ENCODE measurements at regions not wholly inside any gene's neighbourhood (a gene's known extent, or its start where the extent isn't known, plus 50 kb on each side); places are given as distances from the start of the nearest gene placed in this dataset.

DNA sequence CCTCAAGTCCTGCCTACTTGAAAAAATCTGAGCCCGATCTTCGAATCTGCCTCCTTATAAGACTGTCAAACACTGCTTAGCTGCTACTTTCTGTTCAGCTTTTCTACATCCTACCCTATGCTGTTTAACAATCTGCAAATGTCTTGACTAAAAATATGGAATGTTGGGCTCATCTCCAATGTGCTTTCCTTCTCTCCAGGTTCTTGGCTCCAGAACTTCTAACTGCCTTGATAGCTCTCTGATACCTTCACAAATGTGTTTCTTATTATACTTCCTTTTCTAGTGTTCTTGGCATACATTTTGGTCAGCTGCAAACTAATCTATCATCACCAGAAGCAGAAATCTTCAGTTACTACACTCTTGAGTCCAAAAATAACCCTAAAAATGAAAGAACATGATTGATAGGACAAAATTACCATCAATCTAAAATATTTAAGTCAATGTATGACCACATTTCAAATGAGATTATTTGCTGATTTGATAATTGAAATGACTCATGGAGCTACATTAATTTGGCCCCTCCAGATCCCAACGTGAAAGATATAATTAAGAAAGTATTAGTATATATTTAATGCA is 372.3 kb upstream of the MON1B start:
- DNase-seq: no peak

DNA sequence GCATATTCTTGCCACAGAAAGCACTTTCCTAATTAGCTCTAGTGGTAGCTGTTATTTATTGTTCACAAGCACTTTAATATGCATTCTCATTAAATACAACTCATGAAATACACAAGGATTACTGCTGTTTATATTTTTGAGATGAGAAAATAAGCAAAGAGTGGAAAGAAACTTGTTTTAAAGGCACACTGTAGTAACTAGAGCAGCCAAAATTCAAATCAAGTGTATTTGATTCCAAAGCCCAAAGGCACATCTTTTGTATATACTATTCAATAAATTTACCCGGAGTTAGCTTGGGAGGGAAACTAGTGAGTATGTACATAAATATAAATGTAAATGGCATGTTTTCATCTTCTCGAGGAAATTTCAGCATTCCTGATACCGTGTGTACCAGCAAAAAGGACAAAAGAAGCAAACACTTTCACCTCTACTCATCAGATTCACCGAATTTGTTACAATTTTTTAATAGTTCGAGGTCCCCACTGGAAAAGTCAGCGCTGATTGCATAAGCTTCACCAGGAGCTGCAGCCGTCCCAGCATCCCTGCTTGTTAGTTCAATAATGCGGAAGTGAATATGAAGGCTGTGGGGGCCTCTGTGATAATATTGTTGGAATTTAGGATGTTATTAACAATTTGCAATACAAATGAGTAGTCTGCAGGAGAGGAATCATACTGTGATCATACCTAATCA is 371.6 kb upstream of the MON1B start:
- DNase-seq: no peak

DNA sequence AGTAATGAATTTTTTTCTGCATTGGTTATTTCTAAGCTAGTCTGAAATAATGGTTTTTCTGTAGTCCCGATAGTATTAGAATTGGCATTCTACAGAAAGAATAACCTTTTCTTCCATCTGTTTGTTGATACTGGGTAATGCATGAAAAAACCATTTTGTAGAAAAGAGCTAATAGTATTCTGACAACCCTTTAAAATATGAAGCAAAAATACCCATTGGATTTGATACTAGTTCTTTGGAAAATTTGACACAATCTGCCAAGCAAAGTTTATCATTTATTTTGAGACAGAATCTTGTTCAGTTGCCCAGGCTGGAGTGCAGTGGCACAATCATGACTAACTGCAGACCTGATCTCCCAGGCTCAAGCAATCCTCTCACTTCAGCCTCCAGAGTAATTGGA is 366.8 kb upstream of the MON1B start:
- no peak for DNase-seq

DNA sequence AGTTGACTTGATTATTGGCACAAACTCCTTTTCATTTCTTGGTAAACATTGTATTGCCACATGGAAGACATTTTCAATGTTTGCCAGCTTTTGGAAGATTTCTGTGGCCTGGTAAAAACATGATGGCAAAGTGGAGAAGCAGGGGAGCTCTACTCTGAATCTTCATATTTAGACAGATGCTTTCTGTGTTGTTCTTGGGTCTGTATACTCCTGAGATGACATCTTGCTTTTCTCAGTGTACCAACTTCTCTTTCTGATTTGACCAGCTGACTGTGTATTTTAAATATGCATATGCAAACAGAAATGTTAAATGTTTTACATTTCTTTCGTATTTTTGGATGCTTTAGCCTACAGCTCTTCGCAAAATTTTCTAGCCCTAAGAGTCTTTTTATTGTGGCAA is 366.2 kb upstream of the MON1B start:
- no peak for DNase-seq

DNA sequence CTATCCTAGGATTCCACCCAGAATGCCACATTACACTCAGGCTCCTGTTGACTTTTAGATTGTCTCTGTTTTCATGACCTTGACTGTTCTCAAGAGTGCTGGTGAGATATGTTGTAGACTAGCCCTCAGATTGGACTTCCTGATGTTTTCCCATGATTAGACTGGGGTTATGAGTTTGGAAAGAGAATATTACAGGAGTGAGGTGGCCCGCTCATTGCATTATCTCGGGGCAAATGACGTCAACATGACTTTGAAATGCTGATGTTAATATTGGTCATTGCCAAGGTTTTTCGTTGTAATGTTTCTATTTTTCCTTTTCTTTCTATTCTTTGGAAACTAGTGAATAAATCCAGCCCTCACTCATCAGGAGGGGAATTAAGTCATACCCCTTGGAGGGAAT is 355.7 kb upstream of the MON1B start:
- no peak for DNase-seq

DNA sequence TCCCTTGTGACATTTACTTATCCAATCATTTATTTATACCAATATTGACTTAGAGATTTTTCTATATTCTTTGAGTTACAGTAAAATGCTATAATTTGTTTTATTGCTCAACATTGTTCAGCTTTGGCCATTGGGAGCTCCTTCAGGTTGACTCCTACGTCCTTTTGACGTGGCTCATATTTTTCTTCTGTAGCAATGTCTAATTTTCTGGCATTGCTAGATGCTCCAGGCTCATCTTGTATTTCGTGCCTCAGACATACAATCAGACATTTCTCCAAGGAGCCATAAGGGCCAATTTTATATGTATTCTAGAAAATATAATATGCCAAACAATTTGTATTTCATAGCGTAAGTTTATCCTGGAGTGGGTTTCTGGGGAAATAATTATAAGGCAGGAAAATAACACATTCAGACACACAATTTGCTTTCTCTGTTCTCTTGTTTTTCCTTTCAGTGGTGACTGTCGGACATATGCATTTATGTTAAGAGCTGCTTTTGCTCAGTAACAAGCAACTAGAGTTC is 355.1 kb upstream of the MON1B start:
- DNase-seq: no peak

DNA sequence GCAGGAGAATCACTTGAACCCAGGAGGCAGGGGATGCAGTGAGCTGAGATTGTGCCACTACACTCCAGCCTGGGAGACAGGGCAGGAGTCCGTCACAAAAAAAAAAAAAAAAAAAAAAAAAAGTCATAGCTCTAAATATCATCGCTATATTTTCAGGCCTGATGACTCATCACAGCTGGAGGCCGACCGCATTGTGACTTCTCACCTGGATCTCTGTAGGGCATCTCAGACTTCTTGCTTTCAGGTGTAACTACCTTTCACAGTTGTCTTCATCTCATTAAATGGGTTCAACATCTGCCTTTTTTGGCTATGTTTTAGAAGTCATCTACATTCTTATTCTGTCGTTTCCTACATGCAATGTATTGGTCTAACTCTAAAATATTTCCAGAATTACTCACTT is 353.1 kb upstream of the MON1B start:
- peak in 2 of 3 experiments; percentile 3 to 21 for DNase-seq

DNA sequence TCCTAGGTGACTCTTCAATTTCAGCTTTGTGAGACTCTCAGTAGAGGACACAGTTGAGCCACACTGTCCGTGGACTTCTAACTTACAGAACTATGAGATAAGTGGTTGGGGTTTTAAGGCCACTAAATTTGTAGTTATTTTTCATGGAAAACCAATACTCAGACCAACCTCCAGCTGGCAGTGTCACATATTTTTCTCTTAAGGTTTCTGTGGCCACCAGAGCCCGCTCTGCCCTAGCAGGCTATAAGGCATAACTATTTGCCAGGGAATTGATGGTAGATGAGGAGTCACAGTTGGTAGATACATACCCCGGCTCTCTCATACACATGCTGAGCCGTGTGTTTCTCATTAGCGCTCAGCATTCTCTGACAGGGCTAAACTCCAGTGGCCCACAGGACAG is 336.8 kb upstream of the MON1B start:
- peak in 1 of 3 experiments; percentile 3 for DNase-seq

DNA sequence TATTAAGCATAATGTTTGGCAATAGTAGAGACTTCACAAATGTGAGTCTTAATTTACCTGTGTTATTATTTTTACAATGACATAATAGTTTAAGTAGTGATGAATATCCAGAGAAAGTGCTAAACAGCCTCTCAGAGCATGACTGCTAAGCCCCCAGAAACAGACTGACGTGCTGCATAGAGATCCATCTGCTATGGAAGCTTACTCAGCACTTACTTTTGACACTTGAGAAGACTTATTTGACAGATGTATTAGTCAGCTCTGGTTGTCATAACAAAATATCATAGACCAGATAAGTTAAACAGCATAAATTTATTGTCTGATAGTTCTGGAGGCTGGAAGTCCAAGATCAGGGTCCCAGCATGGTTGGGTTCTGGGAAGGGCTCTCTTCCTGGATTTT is 334.9 kb upstream of the MON1B start:
- DNase-seq: no peak

DNA sequence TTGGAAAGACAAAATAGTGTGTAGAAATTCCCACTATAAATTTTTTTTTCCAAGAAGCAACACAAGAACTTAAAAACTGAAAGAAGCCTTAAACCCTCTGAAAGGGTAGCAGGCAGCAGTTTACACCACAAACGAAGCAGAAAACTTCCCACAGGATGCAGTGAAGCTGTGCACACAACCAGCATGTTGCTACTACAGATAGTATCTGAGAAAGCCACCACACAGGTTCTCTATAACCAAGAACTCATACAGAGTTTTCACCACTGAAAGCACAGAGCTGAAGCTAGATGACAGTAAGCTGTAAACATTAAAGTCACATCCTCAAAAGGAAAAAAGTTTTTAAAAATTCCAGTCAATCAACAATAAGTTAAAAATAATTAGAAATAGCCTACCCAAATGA is 333.6 kb upstream of the MON1B start:
- DNase-seq: no peak

DNA sequence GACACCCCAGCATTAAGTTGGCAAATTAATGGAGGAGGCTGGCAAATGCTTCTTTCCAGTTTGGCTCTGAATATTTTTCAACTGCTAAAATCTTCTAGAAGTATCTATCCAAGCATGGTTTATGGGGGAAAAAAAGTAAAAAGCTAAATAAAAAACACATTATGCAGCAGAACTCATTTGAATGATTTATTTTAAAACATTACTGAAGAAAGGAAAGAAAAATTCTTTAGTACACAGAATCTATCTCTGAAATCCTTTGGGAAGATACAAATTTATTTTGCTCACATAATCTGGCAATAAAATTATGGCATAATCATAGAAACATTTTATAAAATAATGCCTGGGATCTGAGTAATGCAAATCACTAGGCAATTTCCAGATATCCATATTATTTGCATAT is 328.1 kb upstream of the MON1B start:
- no peak for DNase-seq

DNA sequence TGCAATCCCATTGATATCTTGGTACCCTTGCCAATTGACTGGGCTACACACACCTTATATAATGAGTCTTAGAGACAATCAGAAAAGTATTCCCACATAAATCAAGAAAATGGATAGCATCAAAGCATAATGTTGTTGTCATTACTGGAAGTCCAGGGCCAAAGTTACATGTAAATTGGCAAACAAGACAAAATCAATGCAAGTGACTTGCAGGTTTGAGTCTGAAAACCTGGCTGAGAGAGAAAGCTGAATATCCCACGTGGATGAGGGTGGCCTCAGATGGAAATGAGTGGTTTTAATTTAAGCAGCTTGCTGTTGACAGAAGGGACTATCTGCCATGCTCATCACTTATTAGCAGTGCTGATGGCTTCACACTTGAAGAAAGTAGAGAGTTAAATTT is 324.0 kb upstream of the MON1B start:
- no peak for DNase-seq

DNA sequence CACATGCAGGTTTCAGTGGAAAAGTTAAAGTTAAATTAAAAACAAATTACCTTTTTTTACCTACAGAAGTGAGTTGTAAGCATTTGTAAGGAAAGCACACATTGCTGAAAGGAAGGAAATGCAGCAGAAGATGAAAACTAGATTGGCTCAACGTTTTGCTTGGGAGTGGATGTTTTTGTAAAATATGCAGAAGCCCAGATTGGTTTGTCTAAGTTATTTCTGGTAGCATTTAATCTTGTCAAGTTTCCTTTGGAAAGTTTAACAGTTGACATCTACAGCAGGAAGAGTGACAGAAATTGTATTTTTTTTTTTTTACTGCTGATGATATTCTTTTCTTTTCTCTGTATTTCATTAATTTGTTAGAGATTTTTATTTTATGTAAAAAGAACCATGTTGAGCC is 315.1 kb upstream of the MON1B start:
- no peak for DNase-seq

DNA sequence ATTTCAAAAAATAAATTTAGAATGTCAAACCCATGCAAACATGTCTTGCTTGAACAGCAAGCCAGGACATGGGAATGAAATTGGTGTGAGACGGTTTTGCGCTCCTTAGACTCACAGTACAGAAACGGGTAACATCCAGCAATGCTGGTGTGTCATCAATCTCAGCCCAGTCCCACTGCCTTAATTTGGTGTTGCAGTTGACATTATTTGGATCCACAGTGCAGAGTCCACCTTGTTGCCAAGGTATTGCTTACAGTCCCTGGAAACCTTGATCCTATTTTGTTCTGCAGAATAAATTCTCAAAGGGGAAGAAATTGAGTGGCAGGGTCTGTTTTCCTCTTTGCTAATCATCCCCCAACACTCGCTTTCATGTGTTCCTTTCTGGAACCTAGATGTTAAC is 311.6 kb upstream of the MON1B start:
- no peak for DNase-seq

DNA sequence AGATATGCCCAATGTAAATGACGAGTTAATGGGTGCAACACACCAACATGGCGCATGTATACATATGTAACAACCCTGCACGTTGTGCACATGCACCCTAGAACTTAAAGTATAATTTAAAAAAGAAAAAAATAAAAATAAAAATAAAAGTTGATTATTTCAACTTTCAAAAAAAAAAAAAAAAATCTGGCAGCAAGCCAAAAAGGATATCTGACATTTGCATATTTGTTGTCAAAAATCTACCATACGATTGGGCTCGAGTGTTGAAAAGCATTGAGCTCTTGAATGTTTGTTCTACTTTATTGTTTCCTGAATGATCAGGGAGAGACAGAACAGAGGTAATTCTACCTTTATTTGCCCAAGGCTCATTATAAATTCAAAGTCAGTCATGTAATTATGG is 310.5 kb upstream of the MON1B start:
- DNase-seq: peak in 2 of 3 experiments; percentile 28 to 99

DNA sequence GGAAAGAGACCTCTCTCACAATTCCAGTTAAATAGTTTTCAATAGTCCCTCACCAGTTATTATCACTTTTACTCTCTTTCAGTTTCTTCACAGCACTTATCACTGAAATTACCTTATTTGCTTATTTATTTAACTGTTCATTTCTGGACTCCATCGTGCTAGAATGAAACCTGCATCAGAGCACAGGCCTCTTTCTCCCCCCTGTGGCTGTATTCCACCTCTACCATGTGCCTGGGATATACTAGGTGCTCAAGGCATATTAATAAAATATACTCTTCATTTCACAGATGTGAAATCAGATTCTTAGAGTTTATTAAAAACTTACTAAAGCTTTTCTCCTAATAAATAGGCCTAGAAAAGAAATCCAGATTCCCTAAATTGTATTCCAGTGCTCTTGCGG is 308.9 kb upstream of the MON1B start:
- DNase-seq: no peak

DNA sequence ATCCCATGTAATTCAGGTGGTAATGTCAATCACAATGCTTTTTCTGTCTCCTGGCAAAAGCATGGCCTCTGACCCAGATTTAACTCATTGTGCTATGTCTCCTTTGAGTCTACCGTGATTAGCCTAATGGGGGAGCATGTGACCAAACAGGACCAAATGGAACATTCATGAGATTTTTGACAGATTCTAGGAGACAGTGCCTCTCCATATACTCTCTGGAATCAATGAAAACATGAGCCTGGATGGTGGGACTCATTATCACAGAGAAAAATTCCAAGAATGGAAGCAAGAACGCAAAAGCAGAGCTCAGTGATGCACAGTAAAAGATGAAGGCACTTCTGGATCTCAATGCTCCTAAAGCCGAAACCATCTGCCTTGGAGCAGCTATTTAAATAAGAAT is 307.9 kb upstream of the MON1B start:
- DNase-seq: no peak

DNA sequence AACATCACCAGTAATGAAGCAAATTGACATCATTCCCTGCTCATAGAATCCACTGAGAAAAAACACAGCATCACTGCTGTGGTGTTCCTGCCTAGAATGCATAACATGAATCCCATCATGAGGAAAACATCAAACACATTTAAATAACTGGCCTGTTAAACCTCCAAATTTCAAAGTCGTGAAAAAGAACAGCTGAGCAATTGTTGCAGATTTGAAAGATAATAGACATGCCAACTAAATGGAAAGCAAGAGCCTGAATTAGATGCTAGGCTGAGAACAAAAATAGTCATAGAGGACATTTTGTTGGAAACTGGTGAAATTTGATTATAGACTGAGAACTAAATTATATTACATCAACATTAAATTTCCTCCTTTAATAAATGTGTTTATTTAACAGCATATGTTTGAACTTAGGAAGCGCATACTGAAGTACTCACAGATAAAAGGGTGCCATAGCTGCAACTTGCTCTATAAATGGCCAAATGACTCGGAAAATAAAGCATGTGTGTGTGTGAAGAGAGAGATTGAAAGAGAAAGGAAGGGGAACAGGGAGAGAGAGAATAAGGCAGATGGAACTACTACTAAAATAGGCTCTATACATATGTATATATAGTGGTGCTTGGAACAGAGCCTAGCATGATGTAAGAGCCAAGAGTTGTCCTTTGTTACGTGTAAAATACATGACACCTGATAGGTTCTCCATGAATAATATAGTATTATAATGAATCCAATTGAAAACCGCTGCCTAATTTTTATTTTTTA is 305.0 kb upstream of the MON1B start:
- DNase-seq: no peak

DNA sequence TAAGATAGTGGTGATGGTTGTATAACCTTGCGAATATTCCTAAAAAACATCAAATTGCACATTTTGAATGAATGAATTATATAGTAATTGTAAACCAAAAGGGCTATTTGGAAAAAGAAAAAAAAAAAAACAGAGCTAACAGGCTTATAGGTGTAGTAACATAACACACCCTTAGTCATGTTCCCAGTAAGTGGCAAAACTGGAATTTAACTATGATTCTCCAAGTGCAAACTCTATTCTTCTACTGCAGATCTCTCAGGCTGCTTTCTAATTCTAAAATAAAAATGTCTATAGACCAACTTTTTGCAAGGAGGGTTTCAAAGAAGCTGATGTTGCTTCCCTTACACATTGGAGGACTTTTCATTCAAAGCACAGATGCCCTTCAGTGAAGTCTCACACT is 293.2 kb upstream of the MON1B start:
- DNase-seq: no peak

DNA sequence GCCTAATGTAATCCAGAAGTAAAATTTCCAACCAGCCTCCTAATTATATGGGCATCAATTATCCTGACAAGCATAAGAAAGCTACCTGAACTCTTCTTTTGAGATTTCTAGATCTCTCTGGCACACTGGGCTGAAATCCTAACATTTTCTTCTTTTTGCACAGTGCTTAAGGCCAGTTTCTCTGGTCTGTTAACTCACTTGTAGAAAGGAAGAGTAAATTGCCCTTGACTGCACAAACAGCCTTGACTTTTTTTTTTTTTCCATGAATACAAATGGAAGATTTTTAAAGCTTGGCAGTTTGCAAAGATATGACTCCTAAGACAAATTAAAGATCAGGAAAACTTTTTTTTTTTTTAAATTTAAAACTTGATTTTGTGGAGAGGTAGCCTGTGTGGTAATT is 291.2 kb upstream of the MON1B start:
- no peak for DNase-seq

DNA sequence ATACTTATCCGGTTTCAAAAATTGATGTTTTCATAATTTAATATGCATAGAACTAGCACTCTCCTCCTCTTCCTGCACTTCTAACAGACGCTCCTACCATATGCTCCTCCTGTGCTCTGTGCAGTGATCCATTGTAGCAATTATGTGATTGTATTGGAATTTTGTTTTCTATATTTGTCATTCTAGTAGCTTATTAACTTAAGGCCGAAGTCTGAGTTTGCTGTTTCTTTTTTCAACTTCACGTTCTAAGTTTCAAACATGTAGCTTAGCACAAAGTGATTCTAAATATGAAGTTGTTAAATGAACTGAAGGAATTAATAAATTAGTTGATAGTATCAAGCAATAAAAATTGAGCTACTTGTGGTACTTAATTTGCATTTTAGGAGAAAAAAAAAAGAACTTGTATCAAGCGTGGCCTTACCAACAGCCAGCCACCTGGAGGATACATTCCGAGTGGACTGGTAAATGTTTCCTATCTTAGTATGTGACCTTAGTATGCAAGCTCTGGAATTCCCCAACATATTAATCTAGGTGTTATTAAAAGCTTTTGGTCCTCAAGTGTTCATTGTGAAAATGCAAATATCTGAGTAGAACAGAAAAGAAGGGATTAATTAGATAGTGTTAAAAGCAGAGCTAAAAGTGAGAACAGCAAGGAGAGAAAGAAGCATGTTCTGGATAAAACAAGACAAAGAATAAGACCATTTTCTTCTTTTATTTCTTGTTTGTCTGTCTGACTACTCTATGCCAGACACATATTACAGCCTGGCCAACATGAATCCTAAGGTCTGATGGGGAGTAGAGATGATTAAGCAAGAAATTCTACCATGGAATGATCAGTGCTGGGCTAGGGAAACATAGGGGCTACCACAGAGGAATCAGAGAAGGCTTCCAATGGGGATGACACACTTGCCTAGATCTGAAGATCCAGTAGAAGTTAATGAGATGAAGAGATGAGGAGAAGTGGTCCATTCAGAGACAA is 290.4 kb upstream of the MON1B start:
- DNase-seq: no peak

DNA sequence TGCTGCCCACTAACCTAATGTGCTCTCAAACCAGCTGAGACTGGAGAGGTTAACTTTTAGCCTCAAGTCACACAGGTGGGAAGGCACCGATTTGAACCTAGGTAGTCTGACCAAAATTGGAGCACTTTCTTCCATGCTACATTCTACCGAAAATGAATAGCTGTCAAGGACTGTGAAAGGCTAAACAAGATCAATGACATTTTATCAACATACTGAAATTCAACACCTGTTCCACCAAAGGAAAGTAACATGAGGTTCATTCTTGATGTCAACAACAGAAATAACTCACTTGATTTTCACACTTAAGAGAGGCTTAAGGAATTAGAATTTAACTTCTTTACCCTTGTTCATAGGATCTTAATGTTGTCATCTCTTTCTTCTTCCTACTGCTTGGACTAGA is 284.4 kb upstream of the MON1B start:
- no peak for DNase-seq

DNA sequence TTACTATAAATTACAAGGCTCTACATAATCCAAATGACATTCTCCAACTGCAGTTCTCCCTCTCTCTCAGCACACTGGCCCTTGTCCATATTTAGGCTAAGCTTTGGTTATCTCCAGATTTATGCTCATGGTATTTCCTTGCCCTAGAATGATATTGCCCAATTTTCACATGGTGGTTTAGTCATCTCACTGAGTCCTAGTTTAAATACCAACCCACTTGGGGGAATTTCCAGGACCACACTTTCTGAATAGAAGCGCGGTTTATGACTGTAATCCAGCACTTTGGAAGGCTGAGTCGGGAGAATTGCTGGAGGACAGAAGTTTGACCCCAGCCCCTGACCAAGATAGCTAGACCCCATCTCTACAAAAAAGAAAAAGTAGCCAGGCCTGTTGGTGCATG is 280.1 kb upstream of the MON1B start:
- no peak for DNase-seq

Data from NCI-H1417 (cell line).